ENCODE measurements at regions not wholly inside any gene's neighbourhood (a gene's known extent, or its start where the extent isn't known, plus 50 kb on each side); places are given as distances from the start of the nearest gene placed in this dataset.

DNA sequence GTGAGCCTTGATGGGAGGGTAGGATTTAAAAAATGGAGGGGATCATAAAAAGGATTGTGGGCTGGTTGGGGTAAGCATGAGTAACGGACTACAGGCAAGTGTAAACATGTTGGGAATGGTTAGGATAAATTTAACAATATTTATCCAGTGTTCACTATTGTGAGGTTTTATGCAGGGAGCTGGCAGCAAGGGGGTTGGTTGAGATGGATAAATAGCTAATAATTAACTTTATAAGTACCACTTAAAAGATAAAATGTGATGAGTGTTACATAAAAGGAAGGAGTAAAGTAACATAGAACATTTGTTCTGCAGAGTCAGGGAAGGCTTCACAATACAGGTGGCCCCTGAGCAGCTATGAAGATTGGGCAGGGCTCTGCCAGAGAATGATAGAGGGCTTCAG, 109.0 kb downstream of the NGF start:
- no peak for TF ChIP-seq CTCF (IDR thresholded peaks at IDR 0.05)
- TF ChIP-seq POLR2A (IDR thresholded peaks at IDR 0.05), result no peak

Data from uterus (tissue), 2 donors.